SJCRH30 (cell line): ENCODE measurements at regions not wholly inside any gene's neighbourhood (a gene's known extent, or its start where the extent isn't known, plus 50 kb on each side); places are given as distances from the start of the nearest gene placed in this dataset.
A peak's percentile ranks its signal among the peaks of the same experiment; 100 is the strongest.

Source experiments
- DNase-seq, 2 experiments: peaks; one replicate each; pipeline ENCODE4 v3.0.0-alpha.2; 2015 to 2020
- H3K27ac ChIP-seq: fragments of 250-450 bp; sonication (Bioruptor Pico); 2 replicates; pipeline ENCODE4 v1.5.1; 2020; ENCODE audit warnings: mild to moderate bottlenecking, moderate library complexity
- H3K27me3 ChIP-seq: fragments of 250-450 bp; sonication (Bioruptor Pico); 2 replicates; pipeline ENCODE4 v1.5.1; 2020; ENCODE audit warnings: mild to moderate bottlenecking, moderate library complexity
- H3K36me3 ChIP-seq: fragments of 250-450 bp; sonication (Bioruptor Pico); 2 replicates; pipeline ENCODE4 v1.5.1; 2020; ENCODE audit warnings: mild to moderate bottlenecking, moderate library complexity
- H3K4me1 ChIP-seq: fragments of 250-450 bp; sonication (Bioruptor Pico); 2 replicates; pipeline ENCODE4 v1.5.1; 2020; ENCODE audit warnings: mild to moderate bottlenecking, moderate library complexity
- H3K4me3 ChIP-seq: fragments of 250-450 bp; sonication (Bioruptor Pico); 2 replicates; pipeline ENCODE4 v1.5.1; 2020; ENCODE audit warnings: mild to moderate bottlenecking, moderate library complexity
- H3K9me3 ChIP-seq: fragments of 250-450 bp; sonication (Bioruptor Pico); replicated peaks from 2 replicates; pipeline ENCODE4 v1.5.1; 2020; ENCODE audit warnings: mild to moderate bottlenecking, moderate library complexity

GRCh38 chr4:136662539-136662938 is 869.8 kb downstream of the PCDH18 start:
- Histone ChIP-seq H3K36me3 (no peaks in the 10 kb centered on the region), H3K4me1 (no peaks in the 10 kb centered on the region), H3K27me3 (no peaks in the 10 kb centered on the region), H3K4me3 (no peak overlapping the region), H3K27ac (no peak overlapping the region), H3K9me3 (peaks cover 7% of the 10 kb centered on the region; the same call in 1 of the 2 replicates)
- DNase-seq: no peak

GRCh38 chr4:136653640-136654406 is 878.5 kb downstream of the PCDH18 start:
- Histone ChIP-seq H3K27me3 (no peaks in the 10 kb centered on the region), H3K9me3 (no peaks in the 10 kb centered on the region), H3K36me3 (no peaks in the 10 kb centered on the region), H3K4me3 (no peak overlapping the region), H3K4me1 (peaks cover 20% of the 10 kb centered on the region), H3K27ac (no peak overlapping the region)
- no peak for DNase-seq

- H3K4me3 ChIP-seq: no peak overlapping the region
- no peak for DNase-seq
These were observed 880.4 kb downstream of the PCDH18 start for GRCh38 chr4:136651932-136652331.

GRCh38 chr4:136651278-136651667 is 881.0 kb downstream of the PCDH18 start:
- no peak for DNase-seq
- no peak overlapping the region for H3K27ac ChIP-seq
- no peaks in the 10 kb centered on the region for H3K36me3 ChIP-seq
- no peaks in the 10 kb centered on the region for H3K27me3 ChIP-seq
- peaks cover 20% of the 10 kb centered on the region for H3K4me1 ChIP-seq
- H3K9me3 ChIP-seq: no peaks in the 10 kb centered on the region
- H3K4me3 ChIP-seq: no peak overlapping the region

More at GRCh38 chr4:136651932-136652331, 880.4 kb downstream of the PCDH18 start:
- Histone ChIP-seq H3K27ac (no peak overlapping the region), H3K9me3 (no peaks in the 10 kb centered on the region), H3K36me3 (no peaks in the 10 kb centered on the region), H3K4me1 (peaks cover 20% of the 10 kb centered on the region), H3K27me3 (no peaks in the 10 kb centered on the region)

GRCh38 chr4:136650541-136651277 is 881.6 kb downstream of the PCDH18 start:
- H3K36me3 ChIP-seq: no peaks in the 10 kb centered on the region
- H3K27me3 ChIP-seq: no peaks in the 10 kb centered on the region
- no peak overlapping the region for H3K4me3 ChIP-seq
- H3K27ac ChIP-seq: peak overlapping the region; percentile 57
- H3K9me3 ChIP-seq: no peaks in the 10 kb centered on the region
- peaks cover 20% of the 10 kb centered on the region for H3K4me1 ChIP-seq
- peak; percentile 7 to 56 for DNase-seq

GRCh38 chr4:136644279-136644678 is 888.0 kb downstream of the PCDH18 start:
- Histone ChIP-seq H3K4me1 (no peaks in the 10 kb centered on the region), H3K27me3 (no peaks in the 10 kb centered on the region), H3K4me3 (no peak overlapping the region), H3K9me3 (no peaks in the 10 kb centered on the region), H3K27ac (no peak overlapping the region), H3K36me3 (no peaks in the 10 kb centered on the region)
- no peak for DNase-seq

GRCh38 chr4:136643416-136643815 is 888.9 kb downstream of the PCDH18 start:
- no peaks in the 10 kb centered on the region for H3K4me1 ChIP-seq
- DNase-seq: no peak
- H3K9me3 ChIP-seq: no peaks in the 10 kb centered on the region
- H3K4me3 ChIP-seq: no peak overlapping the region
- H3K27me3 ChIP-seq: no peaks in the 10 kb centered on the region
- no peaks in the 10 kb centered on the region for H3K36me3 ChIP-seq
- no peak overlapping the region for H3K27ac ChIP-seq

GRCh38 chr4:136637071-136637777 is 895.1 kb downstream of the PCDH18 start:
- DNase-seq: no peak
- H3K4me3 ChIP-seq: no peak overlapping the region
- no peaks in the 10 kb centered on the region for H3K9me3 ChIP-seq
- no peaks in the 10 kb centered on the region for H3K27me3 ChIP-seq
- no peak overlapping the region for H3K27ac ChIP-seq
- H3K36me3 ChIP-seq: no peaks in the 10 kb centered on the region
- no peaks in the 10 kb centered on the region for H3K4me1 ChIP-seq

GRCh38 chr4:136636155-136636554 is 896.1 kb downstream of the PCDH18 start:
- Histone ChIP-seq H3K4me1 (no peaks in the 10 kb centered on the region), H3K27me3 (no peaks in the 10 kb centered on the region)
- no peak for DNase-seq

GRCh38 chr4:136634121-136634520 is 898.2 kb downstream of the PCDH18 start:
- Histone ChIP-seq H3K27ac (no peak overlapping the region), H3K9me3 (no peaks in the 10 kb centered on the region), H3K36me3 (no peaks in the 10 kb centered on the region), H3K4me3 (no peak overlapping the region), H3K4me1 (no peaks in the 10 kb centered on the region), H3K27me3 (no peaks in the 10 kb centered on the region)
- no peak for DNase-seq

More at GRCh38 chr4:136636155-136636554, 896.1 kb downstream of the PCDH18 start:
- H3K27ac ChIP-seq: no peak overlapping the region
- H3K9me3 ChIP-seq: no peaks in the 10 kb centered on the region
- H3K36me3 ChIP-seq: no peaks in the 10 kb centered on the region
- H3K4me3 ChIP-seq: no peak overlapping the region

- Histone ChIP-seq H3K27me3 (no peaks in the 10 kb centered on the region), H3K4me3 (no peak overlapping the region), H3K27ac (no peak overlapping the region), H3K4me1 (no peaks in the 10 kb centered on the region), H3K36me3 (no peaks in the 10 kb centered on the region), H3K9me3 (no peaks in the 10 kb centered on the region)
- DNase-seq: no peak
These were observed 932.4 kb downstream of the PCDH18 start for GRCh38 chr4:136599890-136600289.

GRCh38 chr4:136590440-136590839 is 941.9 kb downstream of the PCDH18 start:
- H3K27me3 ChIP-seq: no peaks in the 10 kb centered on the region
- H3K36me3 ChIP-seq: no peaks in the 10 kb centered on the region
- H3K4me1 ChIP-seq: no peaks in the 10 kb centered on the region
- H3K9me3 ChIP-seq: no peaks in the 10 kb centered on the region
- H3K27ac ChIP-seq: no peak overlapping the region
- no peak for DNase-seq
- no peak overlapping the region for H3K4me3 ChIP-seq

- Histone ChIP-seq H3K27me3 (no peaks in the 10 kb centered on the region), H3K4me3 (no peak overlapping the region), H3K9me3 (no peaks in the 10 kb centered on the region), H3K27ac (no peak overlapping the region), H3K4me1 (no peaks in the 10 kb centered on the region), H3K36me3 (no peaks in the 10 kb centered on the region)
- DNase-seq: no peak
These were observed 948.7 kb downstream of the PCDH18 start for GRCh38 chr4:136583567-136583966.

GRCh38 chr4:136581119-136581518 is 951.2 kb downstream of the PCDH18 start:
- no peaks in the 10 kb centered on the region for H3K9me3 ChIP-seq
- no peak overlapping the region for H3K27ac ChIP-seq

GRCh38 chr4:136575146-136575545 is 957.1 kb downstream of the PCDH18 start:
- no peak for DNase-seq
- Histone ChIP-seq H3K9me3 (no peaks in the 10 kb centered on the region), H3K4me1 (no peaks in the 10 kb centered on the region), H3K27ac (no peak overlapping the region), H3K36me3 (no peaks in the 10 kb centered on the region), H3K4me3 (no peak overlapping the region), H3K27me3 (no peaks in the 10 kb centered on the region)

More at GRCh38 chr4:136581119-136581518, 951.2 kb downstream of the PCDH18 start:
- Histone ChIP-seq H3K4me3 (no peak overlapping the region), H3K36me3 (no peaks in the 10 kb centered on the region), H3K4me1 (no peaks in the 10 kb centered on the region), H3K27me3 (no peaks in the 10 kb centered on the region)
- no peak for DNase-seq
